Caco-2 (cell line): ENCODE measurements at regions not wholly inside any gene's neighbourhood (a gene's known extent, or its start where the extent isn't known, plus 50 kb on each side); places are given as distances from the start of the nearest gene placed in this dataset.

Experiments used
- BruUV-seq: library from RNA; stranded (reverse); fragments of 400-500 nt; replicated peaks from 2 replicates; lab custom pipeline; 2021; lab: Mats Ljungman, UMichigan
- CTCF ChIA-PET: fragments of 300-600 bp; sonication (Branson Sonifier 250); formaldehyde crosslinking; loops from one replicate; lab custom pipeline; 2022; ENCODE audit warnings: antibody characterized with exemption; lab: Charles Lee
- POLR2A ChIA-PET: fragments of 300-600 bp; sonication (Branson Sonifier 250); formaldehyde crosslinking; loops from one replicate; lab custom pipeline; 2022; ENCODE audit warnings: antibody characterized with exemption; lab: Charles Lee
- DNase-seq, 2 experiments: peaks; one replicate each; pipeline versions ENCODE4 v3.0.0 to v3.0.0-alpha.2; 2020 to 2022
- H3K27me3 ChIP-seq: replicated peaks from 2 replicates; pipeline ENCODE4 v1.6.0; 2011; ENCODE audit warnings: low read length; ENCODE audit not compliant: control insufficient read depth, insufficient read depth
- H3K36me3 ChIP-seq: 2 replicates; pipeline ENCODE4 v1.5.1; 2011; ENCODE audit warnings: low read length; ENCODE audit not compliant: control insufficient read depth, insufficient read depth
- H3K4me1 ChIP-seq: fragments of 250-450 bp; sonication (Bioruptor Pico); 2 replicates; pipeline ENCODE4 v1.5.1; 2020; ENCODE audit warnings: mild to moderate bottlenecking
- H3K4me3 ChIP-seq: 2 replicates; pipeline ENCODE4 v1.5.1; 2011; ENCODE audit warnings: low read depth, mild to moderate bottlenecking, control low read depth, low read length
- H3K9me3 ChIP-seq: fragments of 250-450 bp; sonication (Bioruptor Pico); 2 replicates; pipeline ENCODE4 v1.5.1; 2020; ENCODE audit warnings: mild to moderate bottlenecking, moderate library complexity
- H3K27ac Mint-ChIP-seq: one replicate; pipeline ENCODE4 v1.8.0; 2022; ENCODE audit warnings: mixed read lengths; ENCODE audit not compliant: unreplicated experiment
- H3K27me3 Mint-ChIP-seq: one replicate; pipeline ENCODE4 v1.8.0; 2022; ENCODE audit warnings: mixed read lengths; ENCODE audit not compliant: insufficient read depth, unreplicated experiment
- H3K36me3 Mint-ChIP-seq: one replicate; pipeline ENCODE4 v1.8.0; 2022; ENCODE audit warnings: mild to moderate bottlenecking, mixed read lengths; ENCODE audit not compliant: insufficient read depth, unreplicated experiment
- H3K4me1 Mint-ChIP-seq: one replicate; pipeline ENCODE4 v1.8.0; 2022; ENCODE audit warnings: low read depth, mixed read lengths; ENCODE audit not compliant: unreplicated experiment
- H3K4me3 Mint-ChIP-seq: one replicate; pipeline ENCODE4 v1.8.0; 2022; ENCODE audit warnings: mild to moderate bottlenecking, moderate library complexity, mixed read lengths; ENCODE audit not compliant: unreplicated experiment
- H3K9me3 Mint-ChIP-seq: one replicate; pipeline ENCODE4 v1.8.0; 2022; ENCODE audit warnings: mixed read lengths; ENCODE audit not compliant: unreplicated experiment
- intact Hi-C: fragments of 100-400 bp; cut with micrococcal nuclease; formaldehyde crosslinking; loops from one replicate; pipeline ENCODE4 v1.10.0; 2022; ENCODE audit not compliant: unreplicated experiment
- TF ChIP-seq, protein P1 (sequence below), 2 experiments: fragments of 200-600 bp in 1 of 2; IDR thresholded peaks; 1 replicate in 1 of 2; 2 replicates in 1 of 2; pipeline versions ENCODE4 v1.5.1 to v1.8.0; 2011 to 2022; ENCODE audit warnings: antibody characterized with exemption in 1 of 2, control low read depth in 1 of 2, inconsistent platforms in 1 of 2, low read depth in 1 of 2, low read length in 1 of 2, mild to moderate bottlenecking in 1 of 2, moderate library complexity in 1 of 2; ENCODE audit not compliant: insufficient read depth in 1 of 2, severe bottlenecking in 1 of 2, unreplicated experiment in 1 of 2

DNA sequence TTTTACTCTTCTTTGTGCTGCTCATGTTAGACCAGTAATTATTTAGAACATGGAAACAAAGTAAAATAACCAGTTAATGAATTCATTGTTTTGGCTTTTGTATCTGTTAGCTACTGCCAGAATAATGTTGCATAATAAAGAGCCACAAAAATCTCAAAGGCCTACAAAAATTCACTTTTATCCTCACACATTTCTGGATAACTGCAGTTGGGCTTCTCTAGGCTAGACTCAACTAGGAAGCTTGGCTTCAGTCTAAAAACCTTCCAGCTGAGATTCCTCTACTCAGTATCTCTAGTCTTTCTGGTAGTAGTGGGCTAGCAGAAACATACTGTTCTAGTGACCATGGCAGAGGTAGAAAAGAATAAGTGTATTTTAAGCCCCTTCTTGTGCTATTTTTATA, 73.0 kb downstream of the FAT4 start:
- no peak overlapping the region for H3K4me3 Mint-ChIP-seq
- Histone ChIP-seq H3K9me3 (no peaks in the 10 kb centered on the region), H3K4me1 (no peaks in the 10 kb centered on the region), H3K36me3 (no peaks in the 10 kb centered on the region), H3K4me3 (no peak overlapping the region), H3K27me3 (no peaks in the 10 kb centered on the region)
- CTCF ChIA-PET = no interaction called here
- POLR2A ChIA-PET = no interaction called here
- H3K9me3 Mint-ChIP-seq = no peaks in the 10 kb centered on the region
- intact Hi-C loops = no loop called here
- no peaks in the 10 kb centered on the region for H3K4me1 Mint-ChIP-seq
- no peak for DNase-seq
- TF ChIP-seq, protein P1, sequence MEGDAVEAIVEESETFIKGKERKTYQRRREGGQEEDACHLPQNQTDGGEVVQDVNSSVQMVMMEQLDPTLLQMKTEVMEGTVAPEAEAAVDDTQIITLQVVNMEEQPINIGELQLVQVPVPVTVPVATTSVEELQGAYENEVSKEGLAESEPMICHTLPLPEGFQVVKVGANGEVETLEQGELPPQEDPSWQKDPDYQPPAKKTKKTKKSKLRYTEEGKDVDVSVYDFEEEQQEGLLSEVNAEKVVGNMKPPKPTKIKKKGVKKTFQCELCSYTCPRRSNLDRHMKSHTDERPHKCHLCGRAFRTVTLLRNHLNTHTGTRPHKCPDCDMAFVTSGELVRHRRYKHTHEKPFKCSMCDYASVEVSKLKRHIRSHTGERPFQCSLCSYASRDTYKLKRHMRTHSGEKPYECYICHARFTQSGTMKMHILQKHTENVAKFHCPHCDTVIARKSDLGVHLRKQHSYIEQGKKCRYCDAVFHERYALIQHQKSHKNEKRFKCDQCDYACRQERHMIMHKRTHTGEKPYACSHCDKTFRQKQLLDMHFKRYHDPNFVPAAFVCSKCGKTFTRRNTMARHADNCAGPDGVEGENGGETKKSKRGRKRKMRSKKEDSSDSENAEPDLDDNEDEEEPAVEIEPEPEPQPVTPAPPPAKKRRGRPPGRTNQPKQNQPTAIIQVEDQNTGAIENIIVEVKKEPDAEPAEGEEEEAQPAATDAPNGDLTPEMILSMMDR (IDR thresholded peaks at IDR 0.05; ENCODE audit: insufficient read depth in 1 of 2, low read depth in 1 of 2, low read length in 1 of 2, severe bottlenecking in 1 of 2, unreplicated experiment in 1 of 2) = no peak
- no peaks in the 10 kb centered on the region for H3K36me3 Mint-ChIP-seq
- BruUV-seq = no TSS peak
- H3K27me3 Mint-ChIP-seq = no peaks in the 10 kb centered on the region
- H3K27ac Mint-ChIP-seq = no peak overlapping the region

DNA sequence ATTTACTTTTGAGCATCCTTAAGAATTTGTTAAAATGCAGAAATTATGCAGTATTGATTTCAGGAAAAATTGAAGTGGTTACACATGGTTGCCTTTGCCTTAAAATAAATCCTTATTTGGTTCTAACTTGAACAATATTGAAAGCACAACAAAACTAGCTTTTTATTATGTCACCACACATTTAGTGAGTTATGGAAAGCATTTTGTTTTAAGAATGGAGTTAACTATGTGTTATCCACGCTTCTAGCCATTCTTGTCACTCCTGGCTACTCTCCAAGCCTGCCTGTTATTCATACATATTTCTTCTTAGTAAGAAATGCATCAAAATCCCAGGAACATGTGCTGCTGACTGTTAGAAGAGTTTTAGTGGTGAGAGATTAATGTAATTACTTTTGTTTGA, 73.9 kb downstream of the FAT4 start:
- Histone ChIP-seq H3K4me1 (no peaks in the 10 kb centered on the region), H3K4me3 (no peak overlapping the region), H3K36me3 (no peaks in the 10 kb centered on the region), H3K9me3 (no peaks in the 10 kb centered on the region), H3K27me3 (no peaks in the 10 kb centered on the region)
- no peaks in the 10 kb centered on the region for H3K27me3 Mint-ChIP-seq
- TF ChIP-seq, protein P1 (IDR thresholded peaks at IDR 0.05; ENCODE audit: insufficient read depth in 1 of 2, low read depth in 1 of 2, low read length in 1 of 2, severe bottlenecking in 1 of 2, unreplicated experiment in 1 of 2) = no peak
- intact Hi-C loops = no loop called here
- ChIA-PET POLR2A (no interaction called here), CTCF (no interaction called here)
- no peak overlapping the region for H3K27ac Mint-ChIP-seq
- DNase-seq = no peak
- no TSS peak for BruUV-seq
- H3K4me1 Mint-ChIP-seq = no peaks in the 10 kb centered on the region
- H3K36me3 Mint-ChIP-seq = no peaks in the 10 kb centered on the region
- no peak overlapping the region for H3K4me3 Mint-ChIP-seq
- H3K9me3 Mint-ChIP-seq = no peaks in the 10 kb centered on the region

DNA sequence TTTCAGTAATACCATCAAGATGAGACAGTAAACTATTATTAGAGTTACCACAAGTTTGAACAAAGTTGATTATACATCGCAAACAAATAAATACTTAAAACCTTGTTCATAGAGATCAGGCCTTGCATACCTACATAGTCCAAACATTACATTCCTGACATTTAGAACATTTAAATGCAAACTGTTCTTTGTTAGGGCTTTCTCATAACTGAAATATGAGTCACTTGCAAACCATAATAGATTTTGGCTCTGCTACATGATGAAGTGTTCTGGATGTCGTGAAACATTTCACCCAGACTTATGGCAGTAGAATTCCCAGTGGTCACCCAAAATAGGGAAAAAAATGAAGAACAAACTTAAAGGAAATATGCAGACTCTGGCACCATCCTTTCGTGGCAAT, 75.0 kb downstream of the FAT4 start:
- no peak overlapping the region for H3K27ac Mint-ChIP-seq
- no peaks in the 10 kb centered on the region for H3K4me1 ChIP-seq
- TF ChIP-seq, protein P1 (IDR thresholded peaks at IDR 0.05; ENCODE audit: insufficient read depth in 1 of 2, low read depth in 1 of 2, low read length in 1 of 2, severe bottlenecking in 1 of 2, unreplicated experiment in 1 of 2) = no peak
- no peaks in the 10 kb centered on the region for H3K4me1 Mint-ChIP-seq
- no peaks in the 10 kb centered on the region for H3K9me3 Mint-ChIP-seq
- CTCF ChIA-PET = no interaction called here
- H3K4me3 Mint-ChIP-seq = no peak overlapping the region
- H3K36me3 ChIP-seq = no peaks in the 10 kb centered on the region
- intact Hi-C loops = no loop called here
- BruUV-seq = no TSS peak
- DNase-seq = no peak
- H3K36me3 Mint-ChIP-seq = no peaks in the 10 kb centered on the region
- no peaks in the 10 kb centered on the region for H3K27me3 ChIP-seq
- H3K4me3 ChIP-seq = no peak overlapping the region
- POLR2A ChIA-PET = no interaction called here
- no peaks in the 10 kb centered on the region for H3K9me3 ChIP-seq
- no peaks in the 10 kb centered on the region for H3K27me3 Mint-ChIP-seq
